A673 (cell line): ENCODE measurements at regions not wholly inside any gene's neighbourhood (a gene's known extent, or its start where the extent isn't known, plus 50 kb on each side); places are given as distances from the start of the nearest gene placed in this dataset.

Source experiments
- BruUV-seq: library from RNA; stranded (reverse); fragments of 400-500 nt; replicated peaks from 2 replicates; lab custom pipeline; 2021; lab: Mats Ljungman, UMichigan
- CTCF ChIA-PET: fragments of 300-600 bp; sonication (Branson Sonifier 250); formaldehyde crosslinking; loops from one replicate; lab custom pipeline; 2022; ENCODE audit warnings: antibody characterized with exemption; lab: Charles Lee
- POLR2A ChIA-PET: fragments of 300-600 bp; sonication (Branson Sonifier 250); formaldehyde crosslinking; loops from one replicate; lab custom pipeline; 2022; ENCODE audit warnings: antibody characterized with exemption; ENCODE audit not compliant: low non-redundant PET; lab: Charles Lee
- DNase-seq: peaks from one replicate; pipeline ENCODE4 v3.0.0-alpha.2; 2015; ENCODE audit warnings: low spot score
- H3K27ac ChIP-seq: fragments of 200-600 bp; sonication (generic); 2 replicates; pipeline ENCODE4 v1.5.1; 2016; ENCODE audit warnings: mixed run types, low read depth, mild to moderate bottlenecking, mixed read lengths, antibody characterized with exemption, low read length; ENCODE audit not compliant: poor library complexity, severe bottlenecking
- H3K27me3 ChIP-seq: fragments of 200-600 bp; sonication (generic); replicated peaks from 2 replicates; pipeline ENCODE4 v1.6.1; 2017; ENCODE audit warnings: mixed run types, low read depth, mild to moderate bottlenecking, mixed read lengths, antibody characterized with exemption, low read length; ENCODE audit not compliant: insufficient read depth, poor library complexity
- H3K36me3 ChIP-seq: fragments of 200-600 bp; sonication (generic); 2 replicates; pipeline ENCODE4 v1.6.1; 2016; ENCODE audit warnings: mixed run types, mild to moderate bottlenecking, mixed read lengths, antibody characterized with exemption, low read length; ENCODE audit not compliant: insufficient read depth, poor library complexity, severe bottlenecking
- H3K4me1 ChIP-seq: fragments of 200-600 bp; sonication (generic); 2 replicates; pipeline ENCODE4 v1.6.1; 2017; ENCODE audit warnings: mixed run types, mild to moderate bottlenecking, mixed read lengths, antibody characterized with exemption, low read length; ENCODE audit not compliant: insufficient read depth, poor library complexity, severe bottlenecking
- H3K4me3 ChIP-seq: fragments of 200-600 bp; sonication (generic); 2 replicates; pipeline ENCODE4 v1.5.1; 2016; ENCODE audit warnings: low read depth, mixed run types, mild to moderate bottlenecking, mixed read lengths, low read length; ENCODE audit not compliant: poor library complexity, severe bottlenecking
- H3K9me3 ChIP-seq: fragments of 200-600 bp; sonication (generic); 2 replicates; pipeline ENCODE4 v1.6.1; 2016; ENCODE audit warnings: mixed run types, low read depth, mild to moderate bottlenecking, mixed read lengths, antibody characterized with exemption, low read length; ENCODE audit not compliant: poor library complexity, severe bottlenecking
- EZH2 ChIP-seq: fragments of 200-600 bp; sonication (generic); IDR thresholded peaks from 2 replicates; pipeline ENCODE4 v1.6.1; 2017; ENCODE audit warnings: borderline replicate concordance, low read depth, mild to moderate bottlenecking, mixed read lengths, antibody characterized with exemption, low read length; ENCODE audit not compliant: poor library complexity, severe bottlenecking
- intact Hi-C: fragments of 100-400 bp; cut with micrococcal nuclease; formaldehyde crosslinking; loops from one replicate; pipeline ENCODE4 v1.10.0; 2022; ENCODE audit not compliant: unreplicated experiment
- TF ChIP-seq, protein P1 (sequence below): fragments of 300-800, 200-600 bp; sonication (generic); conservative IDR thresholded peaks from 2 replicates; pipeline ENCODE4 v1.5.1; 2017; ENCODE audit warnings: low read depth, mild to moderate bottlenecking, antibody characterized with exemption, low read length, moderate library complexity, mixed read lengths

DNA sequence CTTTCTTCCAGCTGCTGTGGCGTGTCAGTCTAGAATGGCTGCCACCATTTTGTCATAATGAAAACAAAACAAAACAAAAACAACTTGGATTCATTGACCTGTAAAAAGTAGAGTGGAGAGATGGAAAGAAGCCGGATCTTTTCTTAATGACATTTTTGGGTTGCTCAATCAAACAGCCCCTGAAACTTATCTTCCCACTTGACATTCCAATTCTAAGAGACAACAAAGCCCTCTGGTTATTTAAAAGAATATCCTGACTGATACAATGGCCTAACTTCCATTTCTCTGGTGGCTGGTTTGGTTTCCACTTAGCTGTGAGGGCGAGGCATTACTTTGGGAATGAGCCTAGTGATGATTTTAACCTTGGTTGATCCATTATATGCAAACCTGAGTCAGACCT, 123.7 kb downstream of the AQP4 start:
- CTCF ChIA-PET: interaction anchor here (0.5 kb wide), 1 partner anchor 571 kb away, joined by 3 read pairs; no protein-coding TSS in a partner anchor
- Histone ChIP-seq H3K4me3 (no peak overlapping the region), H3K36me3 (no peaks in the 10 kb centered on the region), H3K4me1 (no peaks in the 10 kb centered on the region), H3K27ac (no peak overlapping the region), H3K27me3 (no peaks in the 10 kb centered on the region), H3K9me3 (no peaks in the 10 kb centered on the region)
- no TSS peak for BruUV-seq
- intact Hi-C loops: no loop called here
- POLR2A ChIA-PET: no interaction called here
- DNase-seq: no peak
- TF ChIP-seq, protein P1, sequence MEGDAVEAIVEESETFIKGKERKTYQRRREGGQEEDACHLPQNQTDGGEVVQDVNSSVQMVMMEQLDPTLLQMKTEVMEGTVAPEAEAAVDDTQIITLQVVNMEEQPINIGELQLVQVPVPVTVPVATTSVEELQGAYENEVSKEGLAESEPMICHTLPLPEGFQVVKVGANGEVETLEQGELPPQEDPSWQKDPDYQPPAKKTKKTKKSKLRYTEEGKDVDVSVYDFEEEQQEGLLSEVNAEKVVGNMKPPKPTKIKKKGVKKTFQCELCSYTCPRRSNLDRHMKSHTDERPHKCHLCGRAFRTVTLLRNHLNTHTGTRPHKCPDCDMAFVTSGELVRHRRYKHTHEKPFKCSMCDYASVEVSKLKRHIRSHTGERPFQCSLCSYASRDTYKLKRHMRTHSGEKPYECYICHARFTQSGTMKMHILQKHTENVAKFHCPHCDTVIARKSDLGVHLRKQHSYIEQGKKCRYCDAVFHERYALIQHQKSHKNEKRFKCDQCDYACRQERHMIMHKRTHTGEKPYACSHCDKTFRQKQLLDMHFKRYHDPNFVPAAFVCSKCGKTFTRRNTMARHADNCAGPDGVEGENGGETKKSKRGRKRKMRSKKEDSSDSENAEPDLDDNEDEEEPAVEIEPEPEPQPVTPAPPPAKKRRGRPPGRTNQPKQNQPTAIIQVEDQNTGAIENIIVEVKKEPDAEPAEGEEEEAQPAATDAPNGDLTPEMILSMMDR: no peak
- no peak for TF ChIP-seq EZH2

GRCh38 chr18:26741048-26741447, 124.5 kb downstream of the AQP4 start:
- Histone ChIP-seq H3K27me3 (no peaks in the 10 kb centered on the region), H3K27ac (no peak overlapping the region), H3K4me3 (no peak overlapping the region), H3K36me3 (no peaks in the 10 kb centered on the region), H3K9me3 (no peaks in the 10 kb centered on the region), H3K4me1 (no peaks in the 10 kb centered on the region)
- POLR2A ChIA-PET: interaction anchor here (0.6 kb wide), 1 partner anchor 35 kb away, joined by 17 read pairs; no protein-coding TSS in a partner anchor
- no peak for DNase-seq
- TF ChIP-seq, protein P1: no peak
- no peak for TF ChIP-seq EZH2
- CTCF ChIA-PET: no interaction called here
- intact Hi-C loops: no loop called here
- BruUV-seq: no TSS peak

DNA sequence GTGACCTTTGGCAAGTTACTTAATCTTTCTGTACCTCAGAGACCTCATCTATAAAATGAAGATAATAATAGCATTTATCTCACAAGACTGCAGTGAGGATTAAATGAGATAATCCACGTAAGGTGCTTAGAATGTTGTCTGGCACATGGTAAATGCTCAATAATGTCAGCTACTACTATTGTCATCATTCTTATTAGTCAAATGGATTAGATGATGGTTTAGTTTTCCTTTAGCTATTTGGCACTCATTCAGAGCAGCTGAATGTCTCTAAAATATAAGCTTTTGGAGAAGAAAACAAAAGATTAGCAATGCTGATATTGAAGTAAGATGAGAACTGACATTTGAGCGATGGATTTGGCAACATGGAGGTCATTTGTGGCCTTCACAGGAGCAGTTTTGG, 125.1 kb downstream of the AQP4 start:
- Histone ChIP-seq H3K27ac (no peak overlapping the region), H3K9me3 (no peaks in the 10 kb centered on the region), H3K4me3 (no peak overlapping the region), H3K36me3 (no peaks in the 10 kb centered on the region), H3K4me1 (no peaks in the 10 kb centered on the region), H3K27me3 (no peaks in the 10 kb centered on the region)
- no TSS peak for BruUV-seq
- POLR2A ChIA-PET: no interaction called here
- intact Hi-C loops: no loop called here
- DNase-seq: no peak
- TF ChIP-seq EZH2: no peak
- CTCF ChIA-PET: no interaction called here

DNA sequence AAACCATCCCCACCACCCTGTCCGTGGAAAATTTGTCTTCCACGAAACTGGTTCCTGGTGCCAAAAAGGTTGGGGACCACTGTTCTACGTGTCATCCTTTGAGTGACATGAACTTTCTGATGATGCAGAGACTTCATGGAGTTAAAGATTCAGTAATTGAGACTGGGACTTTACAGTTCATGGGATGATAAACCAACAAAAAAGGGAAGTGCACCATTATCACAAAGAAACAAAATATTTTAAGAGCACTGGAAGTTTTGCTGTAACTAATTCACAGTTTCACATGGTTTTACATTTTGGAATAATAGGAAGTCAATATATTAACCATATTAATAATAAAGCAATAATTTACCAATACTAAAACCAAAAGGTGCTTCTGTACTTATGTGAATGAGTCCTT, 126.8 kb downstream of the AQP4 start:
- BruUV-seq: no TSS peak
- Histone ChIP-seq H3K27me3 (no peaks in the 10 kb centered on the region), H3K27ac (no peak overlapping the region), H3K4me3 (no peak overlapping the region), H3K9me3 (no peaks in the 10 kb centered on the region), H3K36me3 (no peaks in the 10 kb centered on the region), H3K4me1 (no peaks in the 10 kb centered on the region)
- no peak for TF ChIP-seq EZH2
- TF ChIP-seq, protein P1: no peak
- CTCF ChIA-PET: no interaction called here
- no peak for DNase-seq
- POLR2A ChIA-PET: no interaction called here
- intact Hi-C loops: no loop called here
